Fibroblast of lung (primary cell): ENCODE measurements at regions not wholly inside any gene's neighbourhood (a gene's known extent, or its start where the extent isn't known, plus 50 kb on each side); places are given as distances from the start of the nearest gene placed in this dataset.

Source experiments
- DNase-seq, 2 donors: peaks; one replicate each; pipeline versions ENCODE4 v3.0.0 to v3.0.0-alpha.2; 2010; ENCODE audit warnings: low read depth in 2 of 2
- H2AFZ ChIP-seq: 2 replicates; pipeline ENCODE4 v1.5.1; 2012; ENCODE audit warnings: low read length, control low read depth, inconsistent platforms
- H3K27ac ChIP-seq: 2 replicates; pipeline ENCODE4 v1.5.1; 2011; ENCODE audit warnings: low read length, control low read depth; ENCODE audit not compliant: insufficient read depth
- H3K27me3 ChIP-seq: 2 replicates; pipeline ENCODE4 v1.5.1; 2011; ENCODE audit warnings: mild to moderate bottlenecking, low read length; ENCODE audit not compliant: control insufficient read depth, insufficient read depth
- H3K36me3 ChIP-seq: 2 replicates; pipeline ENCODE4 v1.5.1; 2011; ENCODE audit warnings: low read length; ENCODE audit not compliant: control insufficient read depth, insufficient read depth
- H3K4me1 ChIP-seq: 2 replicates; pipeline ENCODE4 v1.5.1; 2011; ENCODE audit warnings: low read length; ENCODE audit not compliant: control insufficient read depth, insufficient read depth; ENCODE audit errors: extremely low read depth
- H3K4me2 ChIP-seq: 2 replicates; pipeline ENCODE4 v1.5.1; 2011; ENCODE audit warnings: low read length, control low read depth; ENCODE audit not compliant: insufficient read depth; ENCODE audit errors: extremely low read depth
- H3K4me3 ChIP-seq, 4 experiments: fragments of 200-600 bp in 1 of 4; sonication (generic) in 1 of 4; replicated peaks in 1 of 4; 2 replicates each; pipeline ENCODE4 v1.5.1; 2011 to 2016; ENCODE audit warnings: low read length in 4 of 4, low read depth in 3 of 4, mild to moderate bottlenecking in 3 of 4, control low read depth in 2 of 4, inconsistent platforms in 1 of 4, mixed read lengths in 1 of 4; ENCODE audit not compliant: insufficient read depth in 1 of 4; ENCODE audit errors: control extremely low read depth in 1 of 4
- H3K79me2 ChIP-seq: 2 replicates; pipeline ENCODE4 v1.5.1; 2012; ENCODE audit warnings: mild to moderate bottlenecking, low read length, inconsistent platforms; ENCODE audit not compliant: control insufficient read depth, insufficient read depth
- H3K9ac ChIP-seq: 2 replicates; pipeline ENCODE4 v1.5.1; 2011; ENCODE audit warnings: mild to moderate bottlenecking, low read length, control low read depth; ENCODE audit not compliant: insufficient read depth
- H3K9me3 ChIP-seq: 2 replicates; pipeline ENCODE4 v1.5.1; 2012; ENCODE audit warnings: low read depth, low read length; ENCODE audit not compliant: control insufficient read depth, insufficient read depth
- H4K20me1 ChIP-seq: 2 replicates; pipeline ENCODE4 v1.5.1; 2011; ENCODE audit warnings: low read length; ENCODE audit not compliant: control insufficient read depth, insufficient read depth; ENCODE audit errors: extremely low read depth
- CTCF ChIP-seq, 2 donors: IDR thresholded peaks in 1 of 2; conservative IDR thresholded peaks in 1 of 2; 1 replicate in 1 of 2; 2 replicates in 1 of 2; pipeline ENCODE4 v1.5.1; 2011 to 2012; ENCODE audit warnings: low read length in 2 of 2, control low read depth in 1 of 2, inconsistent platforms in 1 of 2, low read depth in 1 of 2, mild to moderate bottlenecking in 1 of 2
- EZH2 ChIP-seq: IDR thresholded peaks from 2 replicates; pipeline ENCODE4 v1.5.1; 2012; ENCODE audit warnings: low read length, control low read depth, mild to moderate bottlenecking; ENCODE audit errors: missing control alignments

- no peak overlapping the region for H3K9ac ChIP-seq
- no peak for TF ChIP-seq EZH2
- TF ChIP-seq CTCF (conservative IDR thresholded peaks at IDR 0.05 in 1 of 2, IDR thresholded peaks at IDR 0.05 in 1 of 2; ENCODE audit: low read depth in 1 of 2, low read length in 2 of 2) = no peak
- DNase-seq = no peak
- no peak overlapping the region for H2AFZ ChIP-seq
- H3K4me3 ChIP-seq = no peak overlapping the region
- H4K20me1 ChIP-seq = no peaks in the 10 kb centered on the region
- no peaks in the 10 kb centered on the region for H3K27me3 ChIP-seq
- no peak overlapping the region for H3K27ac ChIP-seq
- no peaks in the 10 kb centered on the region for H3K36me3 ChIP-seq
- H3K9me3 ChIP-seq = no peaks in the 10 kb centered on the region
- H3K4me1 ChIP-seq = peaks cover 4% of the 10 kb centered on the region
- H3K79me2 ChIP-seq = no peaks in the 10 kb centered on the region
- H3K4me2 ChIP-seq = no peak overlapping the region
Observed at GRCh38 chr6:140039364-140039763, 664.9 kb upstream of the CITED2 start.

GRCh38 chr6:140036196-140036595, 661.7 kb upstream of the CITED2 start:
- Histone ChIP-seq H3K4me1 (peaks cover 3% of the 10 kb centered on the region), H3K4me2 (no peak overlapping the region), H2AFZ (no peak overlapping the region), H3K4me3 (no peak overlapping the region), H3K27me3 (no peaks in the 10 kb centered on the region), H3K79me2 (no peaks in the 10 kb centered on the region), H3K36me3 (no peaks in the 10 kb centered on the region), H4K20me1 (no peaks in the 10 kb centered on the region), H3K9me3 (no peaks in the 10 kb centered on the region), H3K9ac (no peak overlapping the region), H3K27ac (no peak overlapping the region)
- TF ChIP-seq CTCF (conservative IDR thresholded peaks at IDR 0.05 in 1 of 2, IDR thresholded peaks at IDR 0.05 in 1 of 2; ENCODE audit: low read depth in 1 of 2, low read length in 2 of 2) (no peak), EZH2 (no peak)
- no peak for DNase-seq

GRCh38 chr6:140032189-140032588, 657.7 kb upstream of the CITED2 start:
- DNase-seq = no peak
- Histone ChIP-seq H3K36me3 (no peaks in the 10 kb centered on the region), H3K9me3 (no peaks in the 10 kb centered on the region), H4K20me1 (no peaks in the 10 kb centered on the region), H3K27ac (no peak overlapping the region), H3K4me2 (no peak overlapping the region), H2AFZ (no peak overlapping the region), H3K27me3 (no peaks in the 10 kb centered on the region), H3K4me1 (no peaks in the 10 kb centered on the region), H3K4me3 (no peak overlapping the region), H3K79me2 (no peaks in the 10 kb centered on the region), H3K9ac (no peak overlapping the region)
- TF ChIP-seq EZH2 (no peak), CTCF (conservative IDR thresholded peaks at IDR 0.05 in 1 of 2, IDR thresholded peaks at IDR 0.05 in 1 of 2; ENCODE audit: low read depth in 1 of 2, low read length in 2 of 2) (no peak)
